GM18520 (cell line): ENCODE measurements at regions not wholly inside any gene's neighbourhood (a gene's known extent, or its start where the extent isn't known, plus 50 kb on each side); places are given as distances from the start of the nearest gene placed in this dataset.

ENCODE experiments used
- ATAC-seq: cut with Tn5 transposase; IDR thresholded peaks from one replicate; pipeline ENCODE4 v1.9.1; 2021; ENCODE audit not compliant: unreplicated experiment

DNA sequence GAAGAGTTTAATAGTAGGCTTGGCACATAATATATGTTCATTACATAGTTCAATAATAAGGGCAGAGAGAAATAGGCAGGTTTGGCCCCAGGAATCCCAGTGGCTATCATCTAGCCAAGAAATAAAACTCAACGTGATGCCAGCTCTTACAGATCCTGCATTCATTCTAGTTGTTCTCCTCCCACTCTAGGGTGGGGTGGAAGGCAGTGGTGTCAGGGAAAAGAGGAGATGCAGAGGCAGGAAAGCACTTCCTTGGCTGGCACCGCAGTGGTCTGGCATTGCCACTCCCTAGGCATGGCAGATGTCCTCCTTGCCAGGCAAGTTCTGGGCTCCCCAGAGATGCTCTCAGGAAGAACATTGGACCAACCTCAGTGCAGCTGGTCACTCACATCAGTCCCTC is 383.6 kb downstream of the GRIN2B start:
- ATAC-seq, result no peak

DNA sequence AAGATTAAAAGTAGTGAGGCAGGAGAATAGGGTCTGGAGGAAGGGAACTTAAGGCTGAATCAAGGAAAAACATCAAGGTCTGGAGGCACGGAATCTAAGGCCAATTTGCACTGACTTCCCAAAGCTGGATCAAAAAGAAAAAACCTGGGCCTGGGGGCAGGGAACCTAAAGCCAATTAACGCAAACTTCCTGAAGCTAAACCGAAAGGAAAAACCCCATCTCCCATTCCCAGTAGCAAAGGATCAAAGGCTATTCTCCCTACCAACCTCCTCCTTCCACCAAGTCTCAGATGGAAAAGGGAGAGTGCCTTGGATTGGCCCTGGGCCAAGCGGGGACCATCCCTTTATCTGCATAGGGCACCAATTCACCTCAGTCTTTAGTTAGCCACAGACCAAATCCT is 384.2 kb downstream of the GRIN2B start:
- ATAC-seq, result no peak

DNA sequence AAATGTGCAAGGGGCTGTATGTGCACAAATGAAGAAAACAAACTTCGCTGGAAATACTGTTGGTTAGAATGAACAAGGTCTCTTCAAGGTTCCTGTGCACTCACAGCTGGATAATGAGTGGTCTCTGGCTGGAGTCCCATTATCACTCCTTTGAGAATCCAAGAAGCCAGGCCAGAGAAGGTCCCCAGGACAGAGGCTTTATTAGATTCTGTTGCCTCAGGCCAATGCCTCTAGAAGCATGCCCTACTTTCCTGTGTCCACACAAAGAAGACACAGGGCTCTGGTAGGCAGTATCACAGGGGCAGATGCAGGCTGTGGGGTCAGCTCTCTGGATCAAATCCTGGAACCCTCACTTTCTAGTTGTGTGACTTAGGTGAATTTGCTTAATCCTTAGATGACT is 384.7 kb downstream of the GRIN2B start:
- no peak for ATAC-seq

DNA sequence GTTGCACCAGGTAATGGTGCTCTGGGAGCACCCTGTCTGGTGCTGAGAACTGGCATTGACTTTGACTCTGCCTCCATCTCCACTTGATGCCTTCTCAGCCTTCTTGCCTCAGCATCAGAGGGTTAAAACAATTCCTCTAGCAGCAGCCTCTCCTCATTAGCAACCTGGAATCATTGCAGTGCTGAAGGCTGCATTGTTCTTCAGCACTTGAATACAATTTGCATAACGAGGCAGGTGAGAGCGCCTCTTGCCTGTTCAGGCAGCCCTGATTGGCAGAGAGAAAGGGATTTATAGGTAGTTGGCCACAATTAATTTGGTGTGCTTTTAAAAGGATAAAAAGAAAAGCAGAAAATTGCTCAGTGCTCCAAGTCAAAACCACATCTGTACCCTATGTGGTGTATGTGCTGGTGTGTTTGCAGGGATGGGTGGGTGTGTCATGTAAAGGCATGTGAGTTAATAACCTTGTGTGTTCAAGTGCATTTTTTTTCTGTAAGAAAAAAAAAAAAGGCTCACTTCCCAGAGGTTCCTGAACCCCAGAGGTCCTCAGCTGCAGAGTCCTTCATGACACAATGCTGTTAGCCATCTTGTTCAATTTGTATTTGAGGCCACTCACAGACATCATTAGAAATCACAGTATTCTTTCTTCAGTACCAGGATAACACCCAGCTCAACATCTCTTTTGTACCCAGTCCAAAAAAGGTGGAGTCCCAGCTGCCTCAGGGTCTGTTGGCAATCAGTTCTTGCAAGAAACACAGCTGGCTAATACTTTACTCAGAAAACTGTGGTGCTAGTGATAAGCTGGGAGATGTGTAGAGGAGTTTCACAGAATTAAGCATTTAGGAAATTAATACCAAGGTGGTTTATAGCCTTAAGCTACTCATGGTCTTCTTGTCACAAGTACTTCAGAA is 385.6 kb downstream of the GRIN2B start:
- no peak for ATAC-seq

DNA sequence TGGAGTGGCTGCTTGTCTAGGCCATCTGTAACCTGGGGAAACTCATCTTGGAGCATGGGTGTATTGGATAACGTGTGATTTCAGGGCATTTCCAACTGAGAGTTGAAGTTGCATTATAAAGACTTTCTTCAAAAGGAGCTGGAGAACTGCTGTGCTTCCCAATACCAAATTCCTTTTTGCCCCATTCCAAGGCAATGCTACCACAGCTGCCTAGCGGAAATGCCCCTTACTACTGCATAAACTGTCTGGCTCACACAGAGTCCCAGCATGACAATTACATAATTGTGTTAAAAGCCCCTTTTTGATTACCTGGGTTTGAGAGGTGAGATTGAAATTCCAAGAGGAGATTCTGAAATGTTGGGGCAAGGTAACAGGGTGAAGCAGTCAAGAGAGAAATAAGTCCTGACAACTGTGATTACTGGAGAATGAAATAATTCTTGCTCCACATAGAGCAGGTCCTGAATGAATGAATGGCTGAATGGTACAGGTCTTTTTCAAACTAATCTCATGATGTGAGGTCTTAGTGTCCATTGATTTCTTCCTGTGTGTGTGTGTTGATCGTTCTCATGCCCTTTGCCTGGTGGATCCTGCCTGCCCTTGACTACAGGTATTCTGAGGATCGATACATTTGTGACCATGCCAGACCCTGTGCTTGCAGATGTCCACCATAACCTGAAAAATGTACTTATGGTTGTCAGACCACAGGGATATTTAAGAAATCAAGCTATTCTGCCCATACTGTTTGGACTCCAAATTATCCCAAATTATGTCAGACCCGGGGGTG is 386.5 kb downstream of the GRIN2B start:
- ATAC-seq, result no peak

DNA sequence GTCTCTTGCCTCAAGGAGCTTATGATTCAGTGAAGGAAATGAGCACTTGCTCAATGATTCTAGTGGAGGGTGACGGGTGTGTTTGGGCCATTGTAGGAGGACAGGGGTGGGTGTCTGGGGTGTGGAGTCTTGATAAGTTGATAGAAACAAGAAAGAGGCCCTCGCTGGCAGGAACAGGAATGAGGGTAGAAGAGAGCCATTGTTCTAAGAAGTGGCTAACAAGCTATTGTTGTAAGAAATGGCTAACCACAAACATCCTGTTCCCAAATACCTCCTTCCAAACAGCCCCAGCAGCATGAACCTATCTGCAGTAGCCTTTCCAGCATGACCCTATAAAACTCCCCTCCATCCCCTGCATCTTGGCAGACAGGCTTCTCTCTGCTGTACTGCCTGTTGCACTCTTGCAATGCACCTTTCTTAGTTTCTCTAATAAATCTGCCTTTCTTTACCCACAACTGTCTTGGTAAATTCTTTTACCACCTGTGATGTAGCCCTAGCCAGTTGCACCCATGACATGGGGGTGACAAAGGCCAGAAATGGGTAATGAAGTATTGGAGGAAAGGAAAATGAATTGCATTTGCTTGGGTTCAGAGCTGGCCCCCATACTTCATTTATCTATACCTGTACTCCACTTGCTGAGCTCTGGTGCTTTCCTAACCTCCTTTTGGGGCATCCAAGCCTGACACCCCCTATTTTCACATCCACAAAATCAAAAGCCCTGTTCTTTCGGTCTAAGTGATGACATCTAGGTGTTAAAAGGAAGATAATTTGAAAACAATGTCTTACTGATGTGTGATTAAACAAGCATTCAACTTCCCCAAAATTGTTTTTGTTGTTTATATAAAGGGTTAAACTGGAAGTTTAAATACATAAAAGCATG is 389.1 kb downstream of the GRIN2B start:
- no peak for ATAC-seq

DNA sequence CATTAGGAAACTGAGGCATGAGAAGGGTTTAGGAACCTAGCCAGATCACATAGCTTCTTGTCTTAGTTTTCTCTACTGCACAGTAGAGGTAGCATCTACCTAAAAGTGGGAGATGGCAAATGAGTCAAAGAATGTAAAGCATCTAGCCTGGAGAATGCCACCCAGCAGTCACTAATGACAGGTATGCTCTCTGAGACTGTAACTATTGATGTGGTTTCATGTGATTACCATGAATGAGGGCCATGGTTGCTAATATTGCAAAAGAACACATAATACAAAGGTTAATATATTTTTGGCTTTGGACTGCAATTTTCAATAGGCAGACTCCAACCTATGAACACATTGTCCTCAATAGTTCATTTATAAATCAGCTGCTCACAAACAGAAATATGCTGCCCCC is 389.9 kb downstream of the GRIN2B start:
- ATAC-seq, result no peak

DNA sequence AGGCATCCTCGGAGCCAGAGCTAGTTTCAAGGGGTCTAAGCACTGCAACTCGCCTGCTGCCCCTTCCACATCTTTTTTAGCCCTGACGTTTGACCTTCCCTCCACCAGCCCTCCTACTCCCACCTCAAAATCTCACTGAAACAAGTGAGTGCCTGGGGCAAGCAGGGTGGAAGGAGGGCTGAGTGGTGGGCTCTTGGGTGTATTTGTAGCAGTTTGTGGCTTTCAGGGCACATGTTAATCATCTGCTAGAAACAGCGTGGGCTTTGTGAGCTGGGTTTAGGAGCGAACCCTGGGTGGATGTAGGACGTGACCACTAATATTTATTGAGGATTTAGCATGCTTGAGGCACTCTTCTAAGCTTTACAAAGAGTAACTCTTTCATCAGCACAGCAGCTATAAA is 390.3 kb downstream of the GRIN2B start:
- no peak for ATAC-seq

DNA sequence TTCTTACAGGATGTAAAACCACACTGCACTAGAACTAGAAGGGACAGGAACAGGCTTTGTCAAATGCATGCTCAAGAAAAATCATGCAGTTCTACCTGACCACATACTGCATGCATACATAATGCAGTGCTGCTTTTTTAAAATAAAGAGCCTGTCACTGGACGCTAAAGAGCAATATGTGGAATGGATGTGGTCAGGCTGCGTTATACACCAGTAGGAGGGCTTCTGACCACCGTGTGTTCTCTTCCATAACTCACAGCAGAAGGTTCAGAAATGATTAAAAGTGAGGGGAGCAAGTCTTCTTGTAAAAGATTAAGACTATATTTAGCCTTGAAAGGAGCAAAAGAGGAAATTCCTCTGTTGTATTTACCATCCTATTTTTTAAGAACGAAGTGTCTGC is 392.0 kb downstream of the EMP1 start:
- no peak for ATAC-seq

DNA sequence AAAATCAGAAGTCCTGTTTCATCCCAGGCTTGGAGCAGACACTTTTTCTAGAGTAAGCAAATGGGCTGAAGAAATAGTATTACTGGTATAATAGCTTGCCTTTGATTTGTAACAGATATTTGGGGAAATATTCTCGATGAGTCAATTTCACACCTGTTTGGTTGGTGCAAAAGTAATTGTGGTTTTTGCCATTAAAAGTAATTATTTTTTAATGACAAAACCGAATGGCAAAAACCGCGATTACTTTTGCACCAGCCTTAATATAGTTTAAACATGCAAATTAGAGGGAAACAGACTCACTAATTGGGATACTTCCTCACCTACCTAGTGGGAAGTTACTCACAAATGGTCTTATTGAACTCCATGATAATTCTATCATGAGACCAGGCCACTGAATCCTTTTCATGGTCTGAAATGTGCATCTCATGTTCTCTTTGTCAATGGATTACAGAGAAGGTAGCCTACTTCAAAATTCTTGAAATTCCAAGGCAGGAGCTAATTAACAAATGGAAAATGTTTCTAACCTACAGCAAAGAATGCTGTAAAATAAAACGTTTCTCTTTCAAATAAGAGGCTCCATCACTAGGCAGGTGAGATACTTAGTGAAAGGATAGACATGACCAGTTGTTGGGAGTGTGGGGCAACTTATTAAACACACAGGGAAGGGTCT is 391.3 kb downstream of the EMP1 start:
- no peak for ATAC-seq

DNA sequence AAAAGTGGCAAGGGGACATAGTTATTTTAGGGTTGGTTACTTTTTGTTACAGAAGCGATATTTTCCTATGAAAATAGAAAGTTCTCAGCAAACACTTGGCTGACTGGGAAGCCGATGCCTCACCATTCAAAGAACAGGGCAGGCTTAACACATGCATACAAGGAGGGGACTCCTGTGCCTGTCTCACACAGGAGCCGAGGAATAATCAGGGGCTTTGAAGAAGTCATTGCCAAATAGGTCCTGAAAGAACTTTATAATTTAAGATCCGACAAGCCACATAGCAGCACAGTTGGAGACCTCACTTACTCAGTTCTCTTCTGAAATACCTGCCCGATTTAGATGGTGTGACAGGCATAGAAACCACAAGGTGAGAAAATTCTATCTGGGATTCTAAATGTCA is 389.8 kb downstream of the EMP1 start:
- ATAC-seq, result no peak

DNA sequence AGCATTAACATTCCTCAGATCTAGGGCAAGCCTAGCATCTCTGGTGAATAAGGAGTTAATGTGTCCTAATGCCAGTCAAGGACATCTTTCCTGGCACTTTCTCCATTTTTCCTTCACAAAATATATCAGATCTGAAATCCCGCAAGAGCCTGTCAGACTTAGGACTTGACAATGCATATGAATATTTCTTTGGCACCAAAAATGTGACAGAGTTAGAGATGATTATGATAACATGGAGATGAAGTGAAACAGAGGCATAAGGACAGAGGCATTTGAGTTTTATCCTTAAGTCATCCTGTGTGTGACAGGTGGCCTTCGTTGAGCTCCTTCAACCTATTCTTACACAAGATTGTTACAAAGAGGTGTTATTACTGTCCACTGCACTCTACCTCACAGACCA is 388.0 kb downstream of the EMP1 start:
- no peak for ATAC-seq

DNA sequence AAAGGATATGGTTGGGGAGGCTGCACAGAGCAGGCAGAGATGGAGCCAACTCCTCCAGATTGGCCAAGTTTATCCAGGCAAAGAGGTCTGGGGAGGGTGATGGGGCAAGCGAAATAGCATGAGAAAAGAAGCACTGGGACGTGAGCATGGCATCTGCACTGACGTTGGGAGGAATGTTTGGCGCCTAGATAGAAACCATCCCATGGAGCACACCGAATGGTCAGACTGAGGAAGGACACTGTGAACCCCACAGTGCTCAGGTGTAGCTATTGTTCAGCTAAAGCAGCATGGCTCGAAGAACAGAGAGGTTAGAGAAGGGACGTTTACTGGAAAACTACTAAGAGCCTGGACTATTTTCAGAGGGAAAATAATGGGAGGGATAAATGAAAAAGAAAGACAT is 387.1 kb downstream of the EMP1 start:
- no peak for ATAC-seq

DNA sequence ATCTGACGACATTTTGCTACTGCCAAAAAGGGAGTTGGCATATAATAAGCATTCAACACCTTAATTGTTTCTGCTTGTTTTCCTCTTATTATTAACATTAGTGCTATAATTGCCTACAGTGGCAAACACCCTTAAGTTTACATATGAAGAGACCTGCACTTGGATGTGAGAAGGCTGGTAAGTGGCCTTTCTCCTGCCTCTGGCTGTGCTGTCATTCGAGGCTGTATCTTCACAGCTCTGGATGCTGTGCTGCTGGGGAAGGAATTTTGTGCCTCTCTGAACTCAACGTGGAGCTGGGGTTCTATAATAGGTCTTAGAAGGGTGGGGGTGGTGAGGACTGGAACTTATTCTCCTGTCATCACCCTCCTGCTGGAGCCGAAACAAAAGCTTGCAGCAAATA is 385.9 kb downstream of the EMP1 start:
- ATAC-seq, result no peak

DNA sequence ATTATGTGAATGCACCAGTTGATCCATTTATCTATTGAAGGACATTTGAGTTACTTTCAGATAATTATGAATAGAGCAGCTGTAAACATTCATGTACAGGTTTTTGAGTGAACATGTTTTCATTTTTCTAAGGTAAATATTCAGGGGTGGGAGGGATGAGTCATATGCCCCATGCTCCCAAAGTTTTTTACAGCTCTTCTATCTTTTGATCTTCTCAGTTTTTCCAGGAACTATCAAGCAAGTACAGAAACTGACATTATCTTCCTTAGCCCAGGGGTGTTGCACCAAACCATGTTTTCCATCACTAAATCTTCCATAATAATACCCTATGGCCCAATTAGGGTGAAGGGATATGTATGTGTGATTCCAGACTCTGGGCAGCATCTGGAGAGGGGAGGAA is 384.5 kb downstream of the EMP1 start:
- no peak for ATAC-seq

DNA sequence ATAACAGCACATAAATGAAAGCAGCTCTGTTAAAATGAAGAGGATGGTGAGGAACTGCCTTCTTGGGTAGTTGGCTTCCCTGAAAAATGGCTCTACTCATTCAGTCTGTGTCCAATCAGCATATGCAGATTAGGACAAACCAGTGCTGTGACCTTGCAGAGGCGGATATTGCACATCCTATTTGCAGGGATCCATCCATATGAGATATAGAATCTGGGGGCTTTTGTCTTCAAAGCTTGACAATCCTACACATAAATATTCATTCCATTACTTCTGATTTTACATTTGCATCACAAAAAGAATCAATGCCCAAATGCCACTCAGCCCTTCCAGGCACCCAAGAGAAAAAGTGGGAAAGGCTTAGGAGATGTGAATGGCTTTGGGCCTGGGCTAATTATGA is 383.7 kb downstream of the EMP1 start:
- ATAC-seq, result no peak

DNA sequence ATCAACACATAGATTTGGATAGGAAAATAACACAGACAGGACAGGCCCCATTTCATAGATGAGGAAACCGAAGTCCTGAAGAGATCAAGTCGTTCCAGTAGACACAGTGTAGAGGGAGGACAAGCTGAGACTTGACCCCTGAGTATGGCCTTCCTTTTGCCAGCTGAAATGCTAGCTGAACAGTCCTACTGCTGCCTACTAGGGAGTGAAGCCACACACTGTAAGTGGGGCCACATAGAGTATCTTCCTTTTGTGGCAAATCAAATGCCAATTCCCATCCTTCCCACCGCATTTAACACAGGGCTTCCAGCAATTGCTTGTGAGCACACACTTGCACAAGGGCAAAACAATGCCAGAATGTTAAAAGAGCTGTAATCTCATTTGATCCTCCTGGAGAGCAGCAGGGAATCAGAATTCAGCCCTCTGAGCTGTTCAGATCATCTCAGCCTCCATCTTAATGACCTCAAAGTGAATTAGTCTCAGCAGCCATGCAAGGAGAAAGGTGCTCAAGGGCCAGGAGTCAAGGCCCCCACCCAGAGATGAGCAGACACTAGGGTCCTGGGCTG is 380.5 kb downstream of the EMP1 start:
- ATAC-seq, result no peak

DNA sequence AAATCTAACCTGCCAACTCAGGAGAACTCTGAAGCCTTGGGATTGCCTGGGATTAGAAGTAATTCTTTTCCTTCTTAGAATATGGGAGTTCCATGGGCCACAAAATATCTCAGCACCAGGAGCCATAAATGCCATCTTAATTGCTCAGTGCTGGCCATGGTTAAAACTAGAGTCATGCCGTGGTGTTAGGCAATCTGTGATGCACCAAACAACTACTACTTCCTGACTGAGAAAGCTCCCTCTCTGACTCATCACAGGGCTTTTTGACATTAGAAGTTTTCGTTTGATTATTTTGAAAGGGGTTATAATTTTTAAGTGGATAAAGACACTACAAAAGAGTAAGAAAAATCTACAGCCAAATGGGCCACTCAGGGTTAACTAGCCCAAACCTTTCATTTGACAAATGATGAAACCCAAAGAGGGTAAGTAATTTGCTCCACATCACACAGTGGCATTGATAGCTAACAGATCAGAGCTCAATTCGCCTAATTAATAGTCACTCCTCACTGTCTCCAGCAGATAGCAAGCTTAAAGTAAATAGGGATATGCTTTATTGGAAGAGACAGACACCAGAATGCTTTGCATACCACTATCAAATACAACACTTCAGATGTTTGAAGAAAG is 377.3 kb downstream of the EMP1 start:
- no peak for ATAC-seq

DNA sequence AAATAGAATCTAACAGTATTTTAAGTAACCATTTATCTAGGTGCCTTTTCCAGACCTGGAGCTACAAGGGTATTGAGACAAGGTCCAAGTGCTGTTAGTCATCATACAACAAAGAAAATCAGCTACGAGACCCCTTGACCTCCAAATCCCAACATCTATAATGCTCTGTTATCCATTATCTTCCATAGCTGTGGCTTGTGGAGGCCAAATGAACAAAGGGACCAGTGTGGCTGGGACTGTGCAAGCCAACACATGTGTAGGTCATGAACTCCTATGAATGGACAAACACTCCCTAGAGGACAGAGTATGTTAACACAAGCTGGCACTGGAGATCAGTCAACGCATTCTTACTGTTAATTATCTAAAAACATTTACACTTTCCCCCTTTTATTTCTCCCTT is 374.5 kb downstream of the EMP1 start:
- no peak for ATAC-seq
